SK-N-SH (cell line): ENCODE measurements at regions not wholly inside any gene's neighbourhood (a gene's known extent, or its start where the extent isn't known, plus 50 kb on each side); places are given as distances from the start of the nearest gene placed in this dataset.

Experiments used
- CTCF ChIA-PET: fragments of 300-600, 350-600 bp; formaldehyde crosslinking; extraction: SDS; loops from one replicate; lab custom pipeline; 2021; lab: Yijun Ruan, JAX
- POLR2A ChIA-PET: fragments of 350-600 bp; sonication (Branson Sonifier 250); formaldehyde crosslinking; extraction: SDS; loops from one replicate; lab custom pipeline; 2020; ENCODE audit warnings: antibody characterized with exemption, inconsistent platforms; lab: Yijun Ruan, JAX
- DNase-seq: peaks from one replicate; pipeline ENCODE4 v3.0.0; 2012
- H2AFZ ChIP-seq: fragments of 200-600 bp; sonication (generic); 2 replicates; pipeline ENCODE4 v1.8.1; 2016; ENCODE audit warnings: antibody characterized with exemption, mild to moderate bottlenecking, low read depth
- H3F3A ChIP-seq: fragments of 200-600 bp; sonication (generic); replicated peaks from 2 replicates; pipeline ENCODE3; 2016; ENCODE audit warnings: antibody characterized with exemption, mild to moderate bottlenecking; ENCODE audit not compliant: insufficient read depth
- H3K27ac ChIP-seq, 2 experiments: fragments of 200-500 bp in 1 of 2; fragments of 200-600 bp in 1 of 2; sonication (Bioruptor generic) in 1 of 2; sonication (generic), shearing (Covaris generic) in 1 of 2; 2 replicates each; pipeline versions ENCODE4 v1.5.1 to v1.6.1; 2014 to 2016; ENCODE audit warnings: low read depth in 2 of 2, inconsistent platforms in 1 of 2, low read length in 1 of 2, mild to moderate bottlenecking in 1 of 2, mixed read lengths in 1 of 2
- H3K27me3 ChIP-seq: fragments of 200-600 bp; sonication (generic), shearing (Covaris generic); 2 replicates; pipeline ENCODE4 v1.6.1; 2016; ENCODE audit warnings: mixed run types; ENCODE audit not compliant: insufficient read depth
- H3K36me3 ChIP-seq, 2 experiments: fragments of 200-500 bp in 1 of 2; fragments of 200-600 bp in 1 of 2; sonication (Bioruptor generic) in 1 of 2; sonication (generic) in 1 of 2; replicated peaks in 1 of 2; 2 replicates each; pipeline versions ENCODE3 to v1.5.1; 2014 to 2016; ENCODE audit warnings: low read length in 1 of 2, mild to moderate bottlenecking in 1 of 2; ENCODE audit not compliant: insufficient read depth in 2 of 2, control insufficient read depth in 1 of 2
- H3K4me1 ChIP-seq, 2 experiments: fragments of 200-500 bp in 1 of 2; fragments of 200-600 bp in 1 of 2; sonication (Bioruptor generic) in 1 of 2; sonication (generic), shearing (Covaris generic) in 1 of 2; 2 replicates each; pipeline versions ENCODE4 v1.5.1 to v1.6.1; 2014 to 2016; ENCODE audit warnings: low read depth in 1 of 2, low read length in 1 of 2, mixed run types in 1 of 2; ENCODE audit not compliant: insufficient read depth in 2 of 2, control insufficient read depth in 1 of 2
- H3K4me2 ChIP-seq: fragments of 200-600 bp; sonication (generic), shearing (Covaris generic); 2 replicates; pipeline ENCODE4 v1.6.1; 2017; ENCODE audit warnings: mixed run types
- H3K4me3 ChIP-seq, 2 experiments: fragments of 200-500 bp in 1 of 2; fragments of 200-600 bp in 1 of 2; sonication (Bioruptor generic) in 1 of 2; sonication (generic), shearing (Covaris generic) in 1 of 2; 2 replicates each; pipeline versions ENCODE4 v1.5.1 to v1.8.1; 2014 to 2016; ENCODE audit warnings: low read depth in 2 of 2, inconsistent platforms in 1 of 2, low read length in 1 of 2, mild to moderate bottlenecking in 1 of 2, mixed read lengths in 1 of 2, moderate library complexity in 1 of 2
- H3K79me2 ChIP-seq: fragments of 200-600 bp; sonication (generic); 2 replicates; pipeline ENCODE4 v1.8.1; 2017; ENCODE audit warnings: mild to moderate bottlenecking; ENCODE audit not compliant: insufficient read depth
- H3K9ac ChIP-seq: fragments of 200-600 bp; sonication (generic); 2 replicates; pipeline ENCODE4 v1.6.1; 2017; ENCODE audit warnings: mixed run types
- H3K9me2 ChIP-seq: fragments of 200-600 bp; sonication (generic); 2 replicates; pipeline ENCODE4 v1.6.1; 2017; ENCODE audit warnings: mixed run types
- H3K9me3 ChIP-seq: fragments of 200-600 bp; sonication (generic); 2 replicates; pipeline ENCODE4 v1.6.1; 2017; ENCODE audit warnings: mixed run types, mild to moderate bottlenecking, moderate library complexity
- H4K20me1 ChIP-seq: fragments of 200-600 bp; sonication (generic); 2 replicates; pipeline ENCODE4 v1.6.1; 2017; ENCODE audit warnings: mild to moderate bottlenecking, mixed run types; ENCODE audit not compliant: insufficient read depth
- CHD2 ChIP-seq: fragments of 150-350 bp; IDR thresholded peaks from 2 replicates; pipeline ENCODE4 v1.6.1; 2018; ENCODE audit warnings: low read length; ENCODE audit not compliant: partially characterized antibody
- CTCF ChIP-seq: fragments of 200-600 bp; sonication (generic); IDR thresholded peaks from 2 replicates; pipeline ENCODE4 v1.6.1; 2017; ENCODE audit warnings: antibody characterized with exemption, mild to moderate bottlenecking, moderate library complexity
- EP300 ChIP-seq, 2 experiments: IDR thresholded peaks; 2 replicates each; pipeline versions ENCODE4 v1.4.0 to v1.6.1; 2012; ENCODE audit warnings: borderline replicate concordance in 1 of 2, low read depth in 1 of 2, low read length in 1 of 2
- EZH2phosphoT487 ChIP-seq: fragments of 200-600 bp; sonication (generic); IDR thresholded peaks from 2 replicates; pipeline ENCODE4 v1.6.1; 2017; ENCODE audit warnings: low read depth, mixed run types, mild to moderate bottlenecking, antibody characterized with exemption, moderate library complexity, borderline replicate concordance
- FOSL2 ChIP-seq: IDR thresholded peaks from 2 replicates; pipeline ENCODE4 v1.4.0; 2012; ENCODE audit warnings: low read depth, mild to moderate bottlenecking, moderate library complexity, borderline replicate concordance
- GATA2 ChIP-seq: sonication (generic); formaldehyde crosslinking; IDR thresholded peaks from 2 replicates; pipeline ENCODE4 v1.5.0; 2020; ENCODE audit warnings: mild to moderate bottlenecking, missing genetic modification reagents
- MEF2A ChIP-seq: IDR thresholded peaks from 2 replicates; pipeline ENCODE4 v1.4.0; 2012; ENCODE audit warnings: low read depth, borderline replicate concordance
- NRF1 ChIP-seq: IDR thresholded peaks from 2 replicates; pipeline ENCODE4 v1.6.1; 2012; ENCODE audit warnings: low read depth, mild to moderate bottlenecking, low read length
- RCOR1 ChIP-seq: fragments of 150-350 bp; IDR thresholded peaks from 2 replicates; pipeline ENCODE4 v1.6.1; 2017; ENCODE audit warnings: antibody characterized with exemption, low read length
- SMC3 ChIP-seq: IDR thresholded peaks from 2 replicates; pipeline ENCODE4 v1.6.1; 2012; ENCODE audit warnings: low read depth, low read length, improper control_type of control experiment
- TEAD4 ChIP-seq: IDR thresholded peaks from 2 replicates; pipeline ENCODE4 v1.4.0; 2012; ENCODE audit warnings: mild to moderate bottlenecking, borderline replicate concordance; ENCODE audit not compliant: insufficient read depth
- YY1 ChIP-seq: IDR thresholded peaks from 2 replicates; pipeline ENCODE4 v1.4.0; 2012; ENCODE audit warnings: low read depth, mild to moderate bottlenecking
- WGBS: methylation state at CpG from one replicate; pipeline ENCODE4 v1.1.6; 2017; ENCODE audit warnings: low lambda C conversion rate; 5-methylcytosine and 5-hydroxymethylcytosine counted together

GRCh38 chr4:130090427-130090826, 994.5 kb downstream of the C4orf33 start:
- TF ChIP-seq CHD2 (no peak), FOSL2 (no peak), GATA2 (CRISPR knock-in tag) (no peak), NRF1 (no peak), MEF2A (no peak), YY1 (no peak)
- Histone ChIP-seq H3F3A (no peaks in the 10 kb centered on the region), H3K9ac (no peak overlapping the region), H3K9me2 (no peaks in the 10 kb centered on the region), H3K4me3 (no peak overlapping the region), H3K36me3 (no peaks in the 10 kb centered on the region), H3K4me2 (no peak overlapping the region), H3K79me2 (no peaks in the 10 kb centered on the region), H2AFZ (no peak overlapping the region), H4K20me1 (no peaks in the 10 kb centered on the region), H3K27me3 (no peaks in the 10 kb centered on the region), H3K9me3 (no peaks in the 10 kb centered on the region), H3K27ac (no peak overlapping the region), H3K4me1 (no peaks in the 10 kb centered on the region)
- no peak for DNase-seq
- ChIA-PET CTCF (no interaction called here), POLR2A (no interaction called here)
- 38% methylated on average over 12 of the region's 22 CpGs for WGBS

- DNase-seq, result no peak
- Histone ChIP-seq H3K79me2 (no peaks in the 10 kb centered on the region), H3K9me3 (no peaks in the 10 kb centered on the region), H3K27ac (no peak overlapping the region), H3K4me2 (no peak overlapping the region), H2AFZ (no peak overlapping the region), H3F3A (no peaks in the 10 kb centered on the region), H3K27me3 (no peaks in the 10 kb centered on the region), H4K20me1 (no peaks in the 10 kb centered on the region), H3K36me3 (no peaks in the 10 kb centered on the region), H3K9ac (no peak overlapping the region), H3K4me1 (no peaks in the 10 kb centered on the region), H3K9me2 (no peaks in the 10 kb centered on the region), H3K4me3 (no peak overlapping the region)
- TF ChIP-seq CHD2 (no peak), RCOR1 (no peak), CTCF (no peak), MEF2A (no peak), EZH2phosphoT487 (no peak), TEAD4 (no peak), YY1 (no peak), NRF1 (no peak), EP300 (IDR thresholded peaks at IDR 0.05; ENCODE audit: borderline replicate concordance in 1 of 2, low read depth in 1 of 2, low read length in 1 of 2) (no peak), SMC3 (no peak), GATA2 (CRISPR knock-in tag) (no peak)
- WGBS, result 23% methylated on average over 8 of the region's 8 CpGs
- ChIA-PET CTCF (no interaction called here), POLR2A (no interaction called here)
These were observed 996.4 kb downstream of the C4orf33 start for GRCh38 chr4:130092187-130093015.
